Stimulated activated CD4-positive, alpha-beta T cell treated with anti-CD3 and anti-CD28 coated beads, Interleukin-2, amount 100 ng/mL, for 48 hours (primary cell): ENCODE measurements at regions not wholly inside any gene's neighbourhood (a gene's known extent, or its start where the extent isn't known, plus 50 kb on each side); places are given as distances from the start of the nearest gene placed in this dataset.

Experiments used
- DNase-seq, 2 donors: peaks; one replicate each; pipeline ENCODE4 v3.0.0-alpha.2; 2020

DNA sequence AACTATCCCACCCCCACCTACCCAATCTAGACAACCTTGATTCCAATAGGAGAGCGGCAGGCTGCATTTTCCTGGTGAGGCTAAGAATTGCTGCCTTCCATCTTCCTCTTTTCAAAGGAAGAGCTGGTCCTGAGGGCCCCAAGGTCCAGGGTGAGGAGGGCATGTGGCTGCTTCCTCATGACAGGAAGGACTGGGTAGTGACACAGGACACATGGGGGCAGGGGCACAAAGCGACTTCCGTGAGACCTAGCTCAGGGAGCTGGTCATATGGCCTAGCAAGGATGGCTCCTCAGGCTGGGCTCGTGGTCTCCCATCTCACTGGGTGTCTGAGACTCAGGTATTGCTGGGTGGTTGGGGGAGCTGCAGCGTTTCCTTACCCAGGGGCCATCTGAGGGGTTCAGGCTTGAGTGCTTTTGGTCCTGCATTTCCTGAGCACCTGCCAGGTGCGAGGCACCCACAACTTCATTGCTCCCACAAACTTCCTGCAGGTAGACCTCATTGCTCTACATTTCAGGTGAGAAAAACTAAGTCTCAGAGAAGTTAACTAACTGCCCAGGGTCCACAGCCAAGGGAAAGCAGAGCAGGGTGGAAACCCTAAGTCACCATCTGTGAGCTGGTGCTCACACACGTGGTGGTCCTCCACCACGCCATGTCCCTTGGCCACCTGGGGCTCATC, 160.0 kb upstream of the TLE3 start:
- DNase-seq: no peak

DNA sequence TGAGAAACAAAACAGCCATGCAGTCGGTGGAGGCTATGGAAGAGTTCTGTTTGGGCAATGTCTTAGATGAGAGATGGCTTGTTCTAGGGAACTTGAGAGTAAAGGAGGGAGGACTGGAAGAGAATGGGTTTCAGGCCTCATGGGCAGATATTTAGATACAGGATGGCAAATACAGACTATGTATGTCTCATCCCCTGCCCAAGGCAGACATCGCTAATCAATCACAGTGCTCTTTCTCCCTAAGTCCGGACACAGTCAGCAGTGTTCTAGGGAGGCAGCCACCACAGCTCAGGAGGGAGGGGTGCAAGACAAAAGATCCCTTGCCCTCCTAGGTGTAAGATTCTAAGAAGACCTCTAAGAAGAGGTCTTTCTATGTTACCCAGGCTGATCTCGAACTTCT, 159.3 kb upstream of the TLE3 start:
- no peak for DNase-seq

DNA sequence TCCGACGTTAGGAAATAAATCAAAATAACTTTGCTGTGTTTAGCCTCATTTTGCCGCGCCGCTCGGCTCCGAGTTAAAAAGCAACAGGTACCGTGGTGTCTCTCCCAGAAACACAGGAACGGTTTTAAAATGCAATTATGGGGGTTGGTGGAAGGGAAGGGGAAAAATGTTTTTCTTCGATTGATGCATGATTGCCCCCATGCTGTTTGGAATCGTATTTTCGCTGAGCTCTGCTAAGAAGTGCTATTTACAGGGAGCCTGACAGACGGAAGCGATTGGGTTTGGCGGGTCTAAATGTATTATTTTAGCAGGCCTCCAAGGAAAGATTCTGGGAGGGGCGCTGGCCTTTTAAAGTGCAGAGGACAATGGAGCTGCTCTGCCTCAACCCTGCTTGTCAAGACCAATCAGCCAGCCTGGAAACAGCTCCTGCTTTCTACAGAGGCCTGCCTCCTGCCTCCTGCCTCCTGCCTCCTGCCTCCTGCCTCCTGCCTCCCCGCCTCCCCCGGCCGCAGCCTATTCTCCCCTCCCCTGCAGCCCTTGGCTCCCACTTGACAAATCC, 156.7 kb upstream of the TLE3 start:
- no peak for DNase-seq

DNA sequence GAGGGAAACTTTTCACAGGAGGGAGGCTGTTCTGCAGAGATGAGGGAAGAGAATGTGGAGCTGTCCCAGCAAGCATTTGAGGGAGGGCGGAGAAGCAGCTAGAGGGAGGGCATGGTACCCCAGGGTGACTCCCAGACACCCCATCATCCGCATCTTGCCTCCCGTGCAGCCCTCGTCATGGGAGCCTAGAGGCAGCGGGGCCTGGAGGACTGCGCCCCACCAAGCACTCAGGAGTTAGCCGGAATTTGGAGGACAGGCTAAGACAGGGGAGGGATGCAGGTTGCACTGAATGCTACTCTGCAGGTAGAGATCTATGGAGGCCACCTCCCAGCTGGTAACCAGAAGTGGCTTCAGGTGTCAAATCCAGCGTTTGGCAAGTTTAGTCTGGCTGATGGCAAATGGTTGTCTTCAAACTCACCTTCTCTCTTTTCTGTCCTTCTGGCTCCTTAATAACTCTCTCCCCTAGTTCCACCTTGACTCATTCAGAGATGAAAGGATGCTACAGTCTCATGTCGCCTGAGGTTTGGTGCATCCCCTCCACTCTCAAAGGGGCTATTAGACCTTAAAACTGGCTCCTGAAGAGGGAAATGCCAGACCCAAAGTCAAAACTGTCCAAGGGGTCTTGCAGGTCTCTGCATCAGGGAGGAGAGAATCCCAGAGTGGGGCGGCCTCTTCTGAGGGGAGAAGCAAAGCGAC, 155.9 kb upstream of the TLE3 start:
- DNase-seq: no peak

DNA sequence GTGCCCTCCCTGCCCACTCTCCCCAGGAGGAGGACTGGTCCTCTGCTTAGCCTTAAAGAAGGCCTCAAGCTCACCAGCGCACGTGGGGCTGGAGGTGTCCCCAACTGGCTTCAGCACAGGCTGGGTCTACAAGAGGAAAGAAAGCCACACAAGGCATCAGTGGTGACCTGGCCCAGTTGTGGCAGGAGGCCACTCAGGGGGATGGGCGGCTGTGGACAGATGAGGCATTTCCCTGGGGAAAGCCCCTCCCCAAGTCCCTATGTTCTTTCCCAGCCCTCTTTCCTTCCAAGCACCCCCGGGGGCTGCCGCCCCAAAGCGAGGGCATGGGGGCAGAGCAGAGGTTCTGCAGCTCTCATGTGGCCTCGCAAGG, 155.2 kb upstream of the TLE3 start:
- DNase-seq: no peak

DNA sequence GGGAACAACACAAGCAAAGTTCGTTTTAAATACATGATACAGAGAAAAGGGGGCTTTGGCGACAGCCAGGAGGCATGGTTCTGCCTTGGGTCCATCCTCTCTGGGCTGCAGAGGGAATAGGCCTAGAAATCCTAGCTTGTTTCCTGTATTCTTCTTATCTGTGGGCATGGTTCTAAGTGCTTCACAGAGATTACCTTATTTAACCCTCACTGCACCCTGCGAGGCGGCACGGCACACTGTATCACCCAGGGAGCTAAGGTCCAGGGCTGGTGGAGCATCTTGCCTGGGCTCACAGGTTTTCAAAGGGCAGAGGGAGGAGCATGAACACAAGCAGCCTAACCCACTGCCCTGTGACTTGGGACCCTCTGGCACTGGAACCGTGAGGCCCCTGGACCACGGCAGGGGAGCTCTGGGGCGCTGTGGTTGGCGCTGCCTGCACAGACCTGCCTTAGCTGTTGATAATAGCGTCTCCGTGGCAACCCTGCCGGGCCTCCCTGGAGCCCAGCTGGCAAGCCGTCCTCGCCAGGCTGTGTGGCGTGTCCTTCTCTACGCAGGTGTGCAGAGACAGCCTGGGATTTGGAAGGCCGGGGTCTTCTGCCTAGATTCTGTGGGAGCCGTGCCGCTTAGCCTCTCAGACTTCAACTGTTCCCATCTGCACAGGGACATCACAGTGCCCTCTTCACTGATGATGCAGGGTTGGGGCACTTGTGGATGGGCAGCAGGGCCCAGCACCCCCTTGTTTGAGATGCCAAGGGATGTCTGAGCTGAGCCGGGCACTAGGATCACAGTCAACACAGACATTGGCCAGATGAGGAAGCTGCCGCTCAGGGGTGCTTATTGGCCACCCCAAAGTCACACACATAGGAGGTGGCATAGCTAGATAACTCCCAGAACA, 154.6 kb upstream of the TLE3 start:
- DNase-seq: no peak

DNA sequence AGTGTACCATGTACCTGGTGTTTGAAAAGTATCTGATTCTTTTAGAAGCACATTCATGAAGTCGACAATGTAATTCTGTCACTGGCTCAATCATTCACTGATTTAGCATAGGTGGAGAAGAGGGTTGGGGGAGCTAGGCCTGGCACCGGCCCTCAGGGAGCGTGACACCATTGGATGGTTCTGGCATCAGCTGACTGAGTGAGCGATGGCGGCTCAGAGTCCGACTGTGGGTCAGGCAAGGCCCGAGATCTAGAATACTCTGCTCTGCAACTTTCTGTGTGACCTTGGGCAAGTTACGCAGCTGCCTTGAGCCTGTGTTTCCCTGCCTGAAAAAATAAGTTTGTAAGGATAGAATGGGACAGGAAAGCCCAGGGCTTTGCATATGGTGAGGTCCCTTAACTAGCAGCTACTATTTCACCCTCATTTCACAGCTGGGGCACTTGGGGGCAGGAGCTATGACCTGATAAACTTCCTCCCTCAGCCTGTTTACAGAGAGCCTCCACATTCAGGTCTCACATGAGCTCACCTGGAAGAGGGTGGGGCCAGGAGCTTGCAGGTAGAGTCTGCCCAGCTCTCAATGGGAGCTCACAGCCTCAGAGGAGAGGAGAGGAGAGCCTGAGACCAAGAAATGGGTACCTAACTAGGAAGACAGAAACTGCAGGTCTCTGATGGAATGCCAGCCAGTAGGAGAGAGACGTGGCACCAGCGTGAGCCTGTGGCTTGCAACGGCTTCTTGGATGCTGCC, 153.7 kb upstream of the TLE3 start:
- DNase-seq: no peak

DNA sequence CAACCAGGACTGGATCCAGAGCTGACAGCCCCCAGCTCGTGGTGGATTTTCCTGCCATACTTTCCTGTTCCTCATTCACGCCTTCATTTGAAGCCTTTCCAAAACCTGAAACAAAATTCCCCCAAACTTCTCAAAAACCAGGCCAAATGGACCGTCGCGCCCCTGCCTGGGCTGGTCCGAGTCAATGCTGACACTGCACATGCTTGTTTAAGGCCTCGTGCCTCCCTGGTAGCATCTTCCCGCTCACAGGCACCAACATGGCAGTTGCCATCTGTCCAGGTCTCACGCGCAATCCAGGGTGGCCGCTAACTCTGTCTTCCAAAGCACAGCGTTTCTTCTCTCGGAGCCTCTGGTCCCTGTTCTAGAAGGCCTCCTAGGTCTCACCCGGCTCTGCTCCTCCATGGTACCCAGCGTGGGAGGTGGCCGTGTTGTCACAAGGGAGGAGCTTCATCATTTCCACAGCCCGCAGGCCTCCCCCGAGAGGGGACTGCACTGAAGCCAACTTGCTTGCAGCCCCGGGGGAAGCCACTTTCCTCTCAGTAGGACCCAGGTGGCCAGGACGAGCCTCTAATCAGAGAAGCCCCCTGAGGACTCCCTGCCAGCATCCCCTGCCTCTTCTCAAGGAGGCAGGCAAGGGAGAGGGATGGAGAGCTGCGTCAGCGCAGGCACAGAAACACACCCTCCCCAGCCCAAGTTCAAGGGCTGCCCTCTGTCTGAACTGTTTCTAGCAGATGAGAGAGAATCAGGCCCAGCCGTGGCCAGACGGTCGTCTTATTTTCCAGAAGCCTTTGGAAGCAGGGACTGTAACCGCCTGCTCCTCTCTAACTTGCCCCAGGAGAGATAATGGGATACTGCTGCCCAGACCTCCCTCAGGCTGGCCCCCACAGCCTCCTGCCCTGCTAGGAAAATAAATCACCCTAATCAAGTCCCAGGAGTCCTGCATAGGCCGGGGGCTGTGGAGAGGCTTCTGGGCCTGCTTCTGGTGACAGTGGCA, 152.8 kb upstream of the TLE3 start:
- DNase-seq: no peak

DNA sequence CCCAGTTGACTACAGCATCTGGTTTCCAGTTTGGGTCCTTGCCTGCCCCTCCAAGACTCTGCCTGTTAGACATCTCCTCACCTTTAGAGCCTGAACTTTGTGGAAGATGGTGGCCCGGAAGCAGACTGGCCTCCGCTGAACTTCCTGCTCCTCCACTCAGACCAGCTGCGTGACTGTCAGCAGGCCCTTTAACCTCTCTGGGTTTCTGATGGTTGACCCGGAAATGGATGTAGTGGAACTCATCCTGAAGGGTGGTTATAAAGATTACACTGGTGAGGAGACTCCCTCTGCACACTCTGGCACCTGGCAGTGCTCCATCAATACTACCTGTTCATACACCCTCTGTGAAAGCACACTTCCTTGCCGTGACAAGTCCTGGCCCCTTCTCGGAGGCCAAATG, 151.9 kb upstream of the TLE3 start:
- DNase-seq: no peak

DNA sequence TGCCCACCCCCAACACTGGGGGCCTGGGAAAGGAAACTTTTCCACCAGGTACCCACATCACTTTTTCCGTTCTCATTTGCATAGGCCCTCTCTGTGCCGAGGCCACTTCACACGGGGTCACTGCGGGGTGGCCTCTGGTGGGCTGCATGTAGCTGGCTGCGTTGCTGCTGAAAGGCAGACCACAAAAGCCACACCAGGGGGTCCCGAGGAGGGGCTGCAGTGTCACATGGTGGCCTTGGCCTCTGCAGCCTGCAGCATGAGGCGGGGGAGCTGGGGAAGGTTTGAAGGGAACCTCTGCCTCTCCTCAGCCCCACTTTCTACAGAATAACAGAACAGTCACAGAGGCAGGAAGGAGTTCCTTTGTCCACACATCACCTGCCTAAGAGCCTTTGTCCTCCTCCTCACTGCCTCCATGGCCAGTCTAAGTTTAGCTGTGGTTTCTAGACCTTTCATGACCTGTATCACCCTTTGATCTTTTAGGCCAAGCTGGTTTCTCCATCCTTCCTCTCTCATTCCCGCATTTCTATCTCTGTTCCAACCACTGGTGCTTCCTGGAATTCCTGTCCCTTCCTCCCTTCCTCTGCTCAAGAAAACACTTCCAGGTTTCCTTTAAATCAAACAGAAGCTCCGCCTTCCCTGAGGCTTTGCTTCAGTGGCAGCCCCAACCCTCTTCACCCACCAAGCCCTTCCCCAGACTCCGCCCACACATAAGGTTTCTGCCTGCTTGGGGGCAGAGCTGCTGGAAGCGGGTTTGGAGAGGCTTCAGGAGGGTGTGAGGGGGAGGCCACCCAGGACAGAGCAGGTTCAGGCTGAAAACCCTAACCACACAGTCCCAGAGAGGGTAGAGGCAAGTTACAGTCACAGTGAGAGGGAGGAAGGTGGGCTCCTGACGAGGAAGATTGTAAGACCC, 150.7 kb upstream of the TLE3 start:
- no peak for DNase-seq

DNA sequence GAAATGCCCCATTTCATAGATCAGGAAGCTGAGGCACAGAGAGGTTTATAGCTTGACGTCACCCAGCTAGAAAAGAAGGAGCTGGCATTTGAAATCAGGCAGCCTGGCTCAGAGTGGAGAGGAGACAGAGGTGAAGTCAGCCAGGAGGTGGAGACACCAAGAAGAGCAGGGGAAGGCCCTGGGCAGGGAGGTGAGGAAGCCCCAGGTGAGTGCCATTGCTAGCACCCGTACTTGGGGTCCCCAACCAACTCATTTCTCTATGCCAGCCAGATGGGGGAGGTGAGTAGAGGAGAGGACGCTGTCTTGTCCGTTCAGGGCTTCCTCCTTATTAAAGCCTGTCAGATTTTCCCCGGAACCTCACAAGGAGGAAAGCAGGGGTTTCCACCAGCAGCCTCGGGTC, 149.6 kb upstream of the TLE3 start:
- no peak for DNase-seq

DNA sequence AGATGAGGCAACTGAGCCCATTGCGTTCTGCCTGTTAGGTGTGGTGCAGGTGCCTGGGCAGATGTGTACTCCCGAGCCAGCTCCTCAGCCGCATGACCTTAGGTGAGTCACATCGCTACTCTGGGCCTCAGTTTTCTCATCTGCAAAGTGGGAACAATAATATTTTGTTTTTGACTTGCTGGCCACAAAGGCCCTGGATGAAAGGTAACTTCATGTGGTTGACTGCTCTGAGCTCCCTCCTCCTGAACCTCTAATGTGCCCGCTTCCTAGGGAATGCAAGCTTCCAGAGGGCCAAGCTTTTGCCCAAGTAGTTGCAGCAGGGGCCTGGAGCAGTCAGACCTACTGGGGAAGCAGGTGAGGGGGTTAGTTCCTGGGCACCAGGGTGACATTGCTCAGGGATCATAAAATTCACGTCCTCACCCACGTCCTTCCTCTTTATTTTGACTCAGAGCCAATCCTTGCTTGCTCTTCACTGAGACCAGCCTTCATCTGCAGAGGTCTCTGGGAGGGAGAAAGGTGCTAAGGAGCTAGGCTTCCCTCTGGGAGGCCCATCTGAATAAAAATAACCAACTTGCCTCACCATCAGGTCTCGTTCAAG, 149.0 kb upstream of the TLE3 start:
- DNase-seq: no peak

DNA sequence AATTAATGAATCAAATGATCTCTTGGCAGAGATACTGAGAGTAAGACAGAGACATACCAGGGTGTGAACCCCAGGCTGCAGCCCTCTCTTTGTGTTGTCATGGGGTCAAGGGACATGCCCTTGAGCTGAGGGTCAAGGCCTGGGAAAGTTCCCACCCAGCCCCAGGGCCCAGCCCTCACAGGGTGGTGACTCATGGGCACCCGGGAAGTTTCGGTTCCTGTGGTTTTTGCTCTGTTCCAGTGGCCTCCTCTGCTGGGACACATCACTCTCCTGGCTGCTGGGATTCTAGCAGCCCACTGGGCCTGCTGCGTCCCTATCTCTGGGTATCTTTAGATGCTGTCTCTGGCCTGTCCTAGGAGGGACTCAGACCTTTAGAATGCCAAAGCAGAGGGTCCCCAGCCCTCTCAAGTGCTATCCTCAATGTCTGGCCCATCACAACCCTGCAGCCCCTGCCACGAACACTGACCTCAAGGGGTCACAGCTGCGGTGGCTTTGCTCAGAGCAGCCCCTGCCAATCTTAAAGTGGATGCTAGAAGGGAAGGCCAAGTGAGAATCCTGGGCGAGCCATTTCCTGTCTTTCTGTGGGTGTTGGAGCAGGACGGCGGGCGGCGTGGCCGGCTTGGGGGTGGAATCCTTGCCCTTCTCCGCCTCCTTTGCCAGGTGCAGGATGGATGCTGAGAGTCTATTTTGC, 148.4 kb upstream of the TLE3 start:
- no peak for DNase-seq

DNA sequence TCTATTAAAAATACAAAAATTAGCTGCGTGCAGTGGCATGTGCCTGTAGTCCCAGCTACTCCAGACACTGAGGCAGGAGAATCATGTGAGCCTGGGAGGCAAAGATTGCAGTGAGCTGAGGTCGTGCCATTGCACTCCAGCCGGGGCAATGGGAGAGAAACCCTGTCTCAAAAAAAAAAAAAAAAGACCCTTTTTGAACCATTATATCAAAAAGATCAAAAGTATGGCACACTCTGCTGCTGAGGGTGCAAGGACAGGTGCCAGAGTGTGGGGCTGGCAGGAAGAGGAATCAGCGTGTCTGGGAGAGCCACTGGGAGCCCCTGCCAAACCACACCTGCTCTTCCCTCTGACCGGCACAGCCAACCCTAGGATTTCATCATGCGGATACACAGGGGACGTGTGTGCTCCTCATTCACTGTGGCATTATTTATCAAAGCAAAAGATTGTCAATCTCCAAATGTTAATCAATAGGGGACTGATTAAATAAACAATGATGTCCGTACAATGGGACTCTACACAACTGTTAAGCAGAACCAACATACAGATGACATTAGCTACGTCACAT, 147.3 kb upstream of the TLE3 start:
- no peak for DNase-seq

DNA sequence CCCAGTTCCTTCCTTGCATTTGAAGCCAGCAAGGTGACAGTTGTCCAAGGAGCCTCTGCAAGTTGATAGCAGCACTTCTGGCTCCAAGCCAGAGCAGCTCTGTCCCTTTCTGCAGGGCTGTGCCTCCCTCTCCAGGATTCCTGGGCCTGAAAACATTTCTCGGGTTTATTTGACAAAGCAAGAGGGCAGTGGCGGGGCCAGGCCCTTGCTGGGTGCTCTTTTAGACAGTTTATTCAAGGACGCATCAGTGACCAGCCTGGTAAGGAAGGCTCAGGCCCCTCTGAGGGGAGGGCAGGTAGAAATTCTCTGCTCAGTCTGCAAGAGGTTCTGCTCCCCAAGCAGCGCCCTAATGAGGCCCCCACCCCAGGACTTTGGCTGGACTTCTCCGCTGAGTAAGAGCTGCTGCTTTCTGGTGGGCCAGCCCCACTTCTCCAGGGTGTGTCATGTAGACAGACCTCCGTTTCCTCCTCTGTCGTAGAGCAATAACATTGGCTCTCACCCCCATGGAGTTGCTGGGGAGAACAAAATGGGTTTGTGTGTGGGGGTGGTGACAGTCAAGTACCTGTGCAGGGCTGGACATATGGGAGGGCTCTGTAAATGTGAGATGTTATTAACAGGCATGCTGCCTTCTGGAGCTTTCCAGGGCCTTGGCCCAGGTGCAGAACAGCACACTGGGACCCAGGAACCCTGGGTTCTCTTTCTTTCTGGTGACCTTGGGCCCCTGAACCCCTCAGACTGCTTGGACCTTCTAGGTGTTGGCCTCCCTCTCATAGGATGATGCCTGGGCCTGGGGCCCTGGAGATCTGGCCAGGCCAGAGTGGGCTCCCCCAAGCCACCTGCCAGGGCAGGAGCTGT, 146.2 kb upstream of the TLE3 start:
- DNase-seq: no peak

DNA sequence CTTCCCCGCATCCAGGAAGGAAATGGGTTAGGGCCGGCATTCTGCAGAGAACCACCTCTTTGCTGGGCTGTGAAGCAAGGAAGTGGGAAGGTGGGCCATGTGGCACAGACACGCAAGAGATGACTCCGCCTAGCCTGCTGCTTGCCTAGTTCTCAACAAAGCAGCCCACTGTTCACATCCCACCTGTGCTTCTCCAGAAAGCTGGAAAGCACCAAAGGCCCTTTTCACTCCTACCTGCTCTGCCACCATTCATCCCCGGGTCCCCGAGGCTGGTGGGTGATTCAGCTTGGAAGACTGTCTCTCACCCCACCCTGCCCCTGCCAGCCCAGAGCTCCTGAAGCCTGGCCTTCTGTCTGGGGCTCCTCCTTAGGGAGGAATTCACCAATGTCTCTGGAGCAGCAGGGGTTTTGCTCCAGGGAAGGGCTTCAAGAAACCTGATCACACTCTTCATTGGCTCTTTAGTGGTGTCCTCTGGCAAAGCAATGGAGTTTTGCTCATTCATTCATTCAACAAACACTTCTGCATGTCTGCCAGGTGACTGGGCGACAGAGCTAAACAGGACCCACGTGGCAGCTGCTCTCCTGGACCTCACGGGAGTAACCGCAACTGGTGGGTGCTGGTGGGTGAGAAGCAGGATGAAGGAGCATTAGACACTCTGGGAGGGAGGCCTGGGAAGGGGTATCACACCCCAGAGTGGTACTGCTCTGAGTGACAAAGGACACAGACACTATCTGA, 145.4 kb upstream of the TLE3 start:
- no peak for DNase-seq

DNA sequence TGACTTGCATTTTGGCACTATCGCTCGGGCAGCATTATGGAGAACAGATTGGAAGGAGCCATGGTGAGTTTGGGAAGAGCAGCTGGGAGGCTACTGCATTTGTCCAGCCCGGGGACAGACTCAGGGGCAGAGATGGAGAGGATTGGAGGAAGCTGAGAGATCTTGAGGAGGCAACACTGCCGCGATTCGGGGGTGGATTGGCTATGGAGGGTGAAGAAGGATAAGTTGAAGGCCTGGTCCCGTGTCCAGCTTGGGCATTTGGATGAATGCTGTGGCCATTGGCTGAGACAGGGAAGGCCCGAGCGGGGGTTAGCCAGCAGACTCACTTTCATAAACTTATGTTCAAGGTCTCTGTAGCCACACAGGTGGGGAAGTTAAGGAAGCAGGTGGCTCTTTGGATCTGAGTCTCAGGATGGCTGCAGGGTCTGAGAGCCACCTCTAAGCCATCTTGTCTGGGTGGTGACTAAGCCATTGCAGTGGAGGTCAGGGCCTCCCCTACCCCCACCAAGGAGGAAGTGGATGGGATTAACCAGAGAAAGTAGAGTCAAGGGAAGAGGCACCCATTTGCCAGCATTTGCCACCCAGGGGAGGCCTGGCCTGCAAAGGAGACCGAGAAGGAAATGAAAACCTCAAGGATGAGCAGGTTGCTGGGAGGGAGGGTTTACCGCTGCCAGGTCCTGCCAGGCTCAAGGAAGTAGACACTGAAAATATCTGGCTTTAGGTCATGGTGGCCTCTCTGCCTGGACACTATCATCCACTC, 144.0 kb upstream of the TLE3 start:
- no peak for DNase-seq
